Type B pancreatic cell (in vitro differentiated cells): ENCODE measurements at regions not wholly inside any gene's neighbourhood (a gene's known extent, or its start where the extent isn't known, plus 50 kb on each side); places are given as distances from the start of the nearest gene placed in this dataset.

ENCODE experiments used
- DNase-seq: peaks from one replicate; pipeline ENCODE4 v3.0.0; 2021; ENCODE audit warnings: mixed read lengths; ENCODE audit not compliant: unreplicated experiment; ENCODE audit errors: extremely low spot score
- H3K27ac Mint-ChIP-seq: 2 replicates; pipeline ENCODE4 v1.8.0; 2021; ENCODE audit warnings: mild to moderate bottlenecking, mixed read lengths
- H3K27me3 Mint-ChIP-seq: 2 replicates; pipeline ENCODE4 v1.8.0; 2021; ENCODE audit warnings: mixed read lengths
- H3K36me3 Mint-ChIP-seq: 2 replicates; pipeline ENCODE4 v1.8.0; 2021; ENCODE audit warnings: mixed read lengths
- H3K4me1 Mint-ChIP-seq: one replicate; pipeline ENCODE4 v1.8.0; 2021; ENCODE audit warnings: mixed read lengths; ENCODE audit not compliant: unreplicated experiment
- H3K4me3 Mint-ChIP-seq: 2 replicates; pipeline ENCODE4 v1.8.0; 2021; ENCODE audit warnings: mild to moderate bottlenecking, mixed read lengths
- H3K9me3 Mint-ChIP-seq: 2 replicates; pipeline ENCODE4 v1.8.0; 2021; ENCODE audit warnings: mixed read lengths
- TF ChIP-seq, protein P1 (sequence below): fragments of 200-600 bp; sonication (generic); conservative IDR thresholded peaks from 2 replicates; pipeline ENCODE4 v1.5.0; 2021; ENCODE audit warnings: antibody characterized with exemption, mild to moderate bottlenecking

DNA sequence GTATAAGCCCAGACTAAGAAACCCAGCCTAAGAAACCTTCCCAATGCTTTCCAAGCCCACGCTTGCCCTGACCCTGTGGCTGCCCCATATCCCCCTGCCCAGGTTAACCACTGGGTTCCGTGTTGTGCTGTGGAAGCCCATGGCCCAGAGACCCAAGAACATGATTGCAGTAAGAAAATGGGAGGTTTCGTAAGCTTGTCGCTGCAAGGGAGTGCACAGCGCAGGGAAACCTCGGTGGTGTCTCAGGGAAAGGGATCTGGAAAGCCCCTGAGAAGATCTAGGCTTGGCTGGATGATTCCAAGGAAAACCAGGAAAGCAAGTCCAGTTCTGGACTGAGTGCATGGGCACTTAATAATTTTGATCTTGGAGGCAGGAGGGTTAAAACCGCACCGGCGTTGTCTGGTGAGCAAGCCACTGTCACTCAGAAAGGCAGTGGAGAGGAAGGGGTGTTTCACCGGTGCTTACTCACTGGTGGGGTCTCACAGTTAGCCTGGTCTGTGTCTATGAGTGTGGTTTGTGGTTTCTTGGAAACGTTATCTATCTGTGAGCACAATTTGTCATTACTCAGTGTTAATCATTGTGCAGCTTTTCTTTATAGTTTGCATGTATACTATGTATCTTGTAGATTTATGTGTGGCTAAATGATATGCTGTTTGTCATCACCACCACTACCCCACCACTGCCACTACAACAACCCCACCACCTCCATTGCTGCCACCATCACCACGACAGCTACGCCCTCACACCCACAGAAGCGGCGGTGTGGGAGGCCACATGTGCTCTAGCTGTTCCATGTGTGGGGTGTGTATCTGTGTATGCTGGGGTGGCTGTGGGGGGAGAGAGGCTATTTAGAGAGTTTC lies 53.3 kb upstream of the PRDM11 start:
- DNase-seq: peak; percentile 39
- peak overlapping the region; percentile 55 for H3K27ac Mint-ChIP-seq
- no peaks in the 10 kb centered on the region for H3K9me3 Mint-ChIP-seq
- H3K4me3 Mint-ChIP-seq: no peak overlapping the region
- peaks cover 41% of the 10 kb centered on the region for H3K27me3 Mint-ChIP-seq
- TF ChIP-seq, protein P1, sequence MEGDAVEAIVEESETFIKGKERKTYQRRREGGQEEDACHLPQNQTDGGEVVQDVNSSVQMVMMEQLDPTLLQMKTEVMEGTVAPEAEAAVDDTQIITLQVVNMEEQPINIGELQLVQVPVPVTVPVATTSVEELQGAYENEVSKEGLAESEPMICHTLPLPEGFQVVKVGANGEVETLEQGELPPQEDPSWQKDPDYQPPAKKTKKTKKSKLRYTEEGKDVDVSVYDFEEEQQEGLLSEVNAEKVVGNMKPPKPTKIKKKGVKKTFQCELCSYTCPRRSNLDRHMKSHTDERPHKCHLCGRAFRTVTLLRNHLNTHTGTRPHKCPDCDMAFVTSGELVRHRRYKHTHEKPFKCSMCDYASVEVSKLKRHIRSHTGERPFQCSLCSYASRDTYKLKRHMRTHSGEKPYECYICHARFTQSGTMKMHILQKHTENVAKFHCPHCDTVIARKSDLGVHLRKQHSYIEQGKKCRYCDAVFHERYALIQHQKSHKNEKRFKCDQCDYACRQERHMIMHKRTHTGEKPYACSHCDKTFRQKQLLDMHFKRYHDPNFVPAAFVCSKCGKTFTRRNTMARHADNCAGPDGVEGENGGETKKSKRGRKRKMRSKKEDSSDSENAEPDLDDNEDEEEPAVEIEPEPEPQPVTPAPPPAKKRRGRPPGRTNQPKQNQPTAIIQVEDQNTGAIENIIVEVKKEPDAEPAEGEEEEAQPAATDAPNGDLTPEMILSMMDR: no peak
- peaks cover 26% of the 10 kb centered on the region for H3K4me1 Mint-ChIP-seq
- no peaks in the 10 kb centered on the region for H3K36me3 Mint-ChIP-seq

DNA sequence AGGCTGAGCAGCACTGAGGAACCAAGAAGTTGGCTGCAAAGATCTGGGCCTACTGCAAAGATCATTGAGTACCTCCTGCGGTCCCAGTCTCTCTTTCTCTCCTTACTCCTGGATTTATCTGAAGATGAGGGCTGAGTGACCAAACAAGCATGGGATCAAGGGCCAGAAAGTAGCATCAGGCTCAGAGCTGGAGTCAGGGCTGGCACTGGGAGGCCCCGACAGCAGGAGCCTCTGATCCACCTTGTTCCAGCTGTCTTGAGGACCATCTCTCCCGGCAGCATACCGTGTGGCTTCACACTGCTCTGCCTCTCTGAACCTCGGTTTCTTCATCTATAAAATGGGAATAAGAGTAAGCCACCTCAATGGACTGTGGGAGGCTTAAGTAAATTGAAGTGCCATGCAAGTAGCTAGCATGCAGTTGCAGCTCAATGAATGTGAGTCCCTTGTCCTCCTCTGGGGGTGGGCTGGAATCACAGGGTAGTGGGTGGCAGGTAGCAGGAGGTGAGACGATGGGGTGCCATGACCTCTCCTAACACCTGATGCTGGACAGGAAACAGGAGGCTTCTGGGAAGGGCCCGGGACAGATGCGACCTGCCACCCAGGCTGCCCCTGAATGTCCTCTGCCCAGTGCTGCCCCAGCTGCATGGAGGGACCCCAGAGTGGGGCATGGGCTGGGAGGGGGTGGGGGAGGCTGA lies 52.5 kb upstream of the PRDM11 start:
- peak; percentile 53 for DNase-seq
- no peak overlapping the region for H3K4me3 Mint-ChIP-seq
- peaks cover 48% of the 10 kb centered on the region for H3K27me3 Mint-ChIP-seq
- TF ChIP-seq, protein P1: no peak
- H3K36me3 Mint-ChIP-seq: no peaks in the 10 kb centered on the region
- H3K27ac Mint-ChIP-seq: no peak overlapping the region
- no peaks in the 10 kb centered on the region for H3K9me3 Mint-ChIP-seq
- peaks cover 26% of the 10 kb centered on the region for H3K4me1 Mint-ChIP-seq

DNA sequence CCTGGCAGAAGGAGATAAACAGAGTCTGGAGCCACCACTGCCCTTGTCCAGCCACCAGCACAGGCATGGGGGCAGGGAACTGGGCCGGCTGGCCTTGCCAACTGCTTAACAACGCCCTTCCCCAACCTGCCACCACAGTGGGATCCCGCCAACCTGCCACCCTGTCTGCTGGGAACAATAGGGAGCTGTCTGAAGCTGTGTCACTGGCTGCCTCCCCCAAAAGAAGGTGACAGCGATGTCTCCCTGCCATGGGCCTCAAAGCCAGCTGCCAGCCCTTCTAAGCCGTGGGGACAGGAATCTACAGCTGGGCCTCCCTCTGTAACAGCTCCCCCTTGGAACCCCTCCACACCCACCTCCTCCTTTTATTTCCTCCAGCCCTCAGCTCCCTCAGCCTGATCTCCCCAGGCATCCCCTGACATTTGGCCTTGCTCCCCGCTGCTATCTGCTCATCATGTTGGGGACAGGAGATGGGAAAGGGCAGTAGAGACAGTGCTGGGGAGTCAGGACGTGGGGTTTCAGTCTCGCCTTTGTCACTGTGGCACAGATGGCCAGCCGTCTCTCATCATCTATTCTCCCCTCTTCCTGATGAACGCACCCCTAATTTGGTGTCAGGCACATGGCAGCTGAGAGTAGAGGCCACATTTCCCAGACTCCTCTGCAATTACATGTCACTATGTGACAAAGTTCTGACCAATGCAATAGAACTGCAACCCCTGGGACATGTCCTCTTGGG lies 51.3 kb upstream of the PRDM11 start:
- Mint-ChIP-seq H3K4me3 (no peak overlapping the region), H3K27ac (no peak overlapping the region), H3K4me1 (peaks cover 21% of the 10 kb centered on the region), H3K36me3 (no peaks in the 10 kb centered on the region), H3K27me3 (peaks cover 52% of the 10 kb centered on the region), H3K9me3 (no peaks in the 10 kb centered on the region)
- peak; percentile 54 for DNase-seq
- TF ChIP-seq, protein P1: no peak

- Mint-ChIP-seq H3K4me1 (peaks cover 21% of the 10 kb centered on the region), H3K27me3 (peaks cover 57% of the 10 kb centered on the region), H3K36me3 (no peaks in the 10 kb centered on the region), H3K27ac (no peak overlapping the region), H3K4me3 (no peak overlapping the region), H3K9me3 (no peaks in the 10 kb centered on the region)
- DNase-seq: peak; percentile 36
- TF ChIP-seq, protein P1: no peak
Observed at GRCh38 chr11:45095691-45096010, 50.8 kb upstream of the PRDM11 start.

DNA sequence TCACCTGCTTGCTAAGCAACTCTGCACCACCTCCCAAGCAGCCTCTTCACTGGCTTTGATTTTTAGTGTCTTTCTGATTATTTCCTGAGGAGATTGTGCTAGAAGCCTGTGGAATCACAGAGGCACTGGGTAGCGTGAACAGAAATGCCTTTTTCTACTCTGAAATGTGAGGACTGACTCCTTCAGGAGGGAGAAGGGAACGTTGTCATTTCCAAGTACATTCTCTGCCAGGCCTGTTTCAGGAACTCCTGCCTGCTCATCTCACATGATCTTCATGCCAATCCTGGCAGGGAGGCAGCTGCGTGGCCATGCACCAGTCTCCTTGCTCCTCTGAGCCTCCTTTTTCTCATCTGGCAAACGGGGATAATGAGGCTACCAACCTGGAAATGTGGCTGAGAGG lies 49.8 kb upstream of the PRDM11 start:
- peak; percentile 40 for DNase-seq
- no peaks in the 10 kb centered on the region for H3K9me3 Mint-ChIP-seq
- H3K27me3 Mint-ChIP-seq: peaks cover 65% of the 10 kb centered on the region
- TF ChIP-seq, protein P1: no peak
- H3K4me3 Mint-ChIP-seq: no peak overlapping the region
- peaks cover 17% of the 10 kb centered on the region for H3K4me1 Mint-ChIP-seq
- H3K27ac Mint-ChIP-seq: no peak overlapping the region
- H3K36me3 Mint-ChIP-seq: no peaks in the 10 kb centered on the region
